ENCODE measurements at regions not wholly inside any gene's neighbourhood (a gene's known extent, or its start where the extent isn't known, plus 50 kb on each side); places are given as distances from the start of the nearest gene placed in this dataset.

GRCh38 chr19:33902395-33902794, 105.7 kb downstream of the KCTD15 start:
- Histone ChIP-seq H3K4me2 (no peak overlapping the region), H3K36me3 (ENCODE audit: insufficient read depth) (no peaks in the 10 kb centered on the region), H3K27ac (no peak overlapping the region), H3K79me2 (ENCODE audit: insufficient read depth, low read depth) (no peaks in the 10 kb centered on the region), H3K9ac (no peak overlapping the region), H3K27me3 (ENCODE audit: insufficient read depth, low read depth) (no peaks in the 10 kb centered on the region), H3K4me3 (IDR thresholded peaks at IDR 0.05; ENCODE audit: insufficient read depth, low read depth, low read length) (no peak overlapping the region), H3K4me1 (ENCODE audit: low read depth, poor library complexity, severe bottlenecking) (no peaks in the 10 kb centered on the region), H2AFZ (ENCODE audit: low read depth) (no peak overlapping the region), H4K20me1 (ENCODE audit: insufficient read depth) (no peaks in the 10 kb centered on the region)
- no peak for TF ChIP-seq CTCF (conservative IDR thresholded peaks at IDR 0.05; ENCODE audit: low read depth, low read length)

- H3K4me3 ChIP-seq (IDR thresholded peaks at IDR 0.05; ENCODE audit: insufficient read depth, low read depth, low read length) = no peak overlapping the region
- no peak overlapping the region for H3K27ac ChIP-seq
- no peak overlapping the region for H2AFZ ChIP-seq (ENCODE audit: low read depth)
- H3K79me2 ChIP-seq (ENCODE audit: insufficient read depth, low read depth) = no peaks in the 10 kb centered on the region
- H4K20me1 ChIP-seq (ENCODE audit: insufficient read depth) = no peaks in the 10 kb centered on the region
- H3K36me3 ChIP-seq (ENCODE audit: insufficient read depth) = no peaks in the 10 kb centered on the region
- no peaks in the 10 kb centered on the region for H3K27me3 ChIP-seq (ENCODE audit: insufficient read depth, low read depth)
- no peak overlapping the region for H3K4me2 ChIP-seq
- H3K9ac ChIP-seq = no peak overlapping the region
- no peaks in the 10 kb centered on the region for H3K4me1 ChIP-seq (ENCODE audit: low read depth, poor library complexity, severe bottlenecking)
- no peak for TF ChIP-seq CTCF (conservative IDR thresholded peaks at IDR 0.05; ENCODE audit: low read depth, low read length)
Measured at GRCh38 chr19:33902802-33903488, 106.3 kb downstream of the KCTD15 start.

- Histone ChIP-seq H3K79me2 (ENCODE audit: insufficient read depth, low read depth) (no peaks in the 10 kb centered on the region), H3K4me1 (ENCODE audit: low read depth, poor library complexity, severe bottlenecking) (no peaks in the 10 kb centered on the region), H3K27me3 (ENCODE audit: insufficient read depth, low read depth) (no peaks in the 10 kb centered on the region), H3K27ac (no peak overlapping the region), H3K4me2 (no peak overlapping the region), H4K20me1 (ENCODE audit: insufficient read depth) (no peaks in the 10 kb centered on the region), H3K4me3 (IDR thresholded peaks at IDR 0.05; ENCODE audit: insufficient read depth, low read depth, low read length) (no peak overlapping the region), H2AFZ (ENCODE audit: low read depth) (no peak overlapping the region), H3K9ac (no peak overlapping the region), H3K36me3 (ENCODE audit: insufficient read depth) (no peaks in the 10 kb centered on the region)
- TF ChIP-seq CTCF (conservative IDR thresholded peaks at IDR 0.05; ENCODE audit: low read depth, low read length) = no peak
Measured at GRCh38 chr19:33903489-33903850, 106.8 kb downstream of the KCTD15 start.

GRCh38 chr19:33904681-33905080, 108.0 kb downstream of the KCTD15 start:
- H3K79me2 ChIP-seq (ENCODE audit: insufficient read depth, low read depth) = no peaks in the 10 kb centered on the region
- H4K20me1 ChIP-seq (ENCODE audit: insufficient read depth) = no peaks in the 10 kb centered on the region
- no peak for TF ChIP-seq CTCF (conservative IDR thresholded peaks at IDR 0.05; ENCODE audit: low read depth, low read length)
- H3K4me1 ChIP-seq (ENCODE audit: low read depth, poor library complexity, severe bottlenecking) = no peaks in the 10 kb centered on the region
- no peak overlapping the region for H3K4me2 ChIP-seq
- H3K4me3 ChIP-seq (IDR thresholded peaks at IDR 0.05; ENCODE audit: insufficient read depth, low read depth, low read length) = no peak overlapping the region
- no peak overlapping the region for H3K9ac ChIP-seq
- H3K27ac ChIP-seq = no peak overlapping the region
- no peaks in the 10 kb centered on the region for H3K27me3 ChIP-seq (ENCODE audit: insufficient read depth, low read depth)
- H2AFZ ChIP-seq (ENCODE audit: low read depth) = no peak overlapping the region
- H3K36me3 ChIP-seq (ENCODE audit: insufficient read depth) = no peaks in the 10 kb centered on the region
